GM23248 (cell line): ENCODE measurements at regions not wholly inside any gene's neighbourhood (a gene's known extent, or its start where the extent isn't known, plus 50 kb on each side); places are given as distances from the start of the nearest gene placed in this dataset.
"Not testable (repeated sequence)": the region's sequence is repeated elsewhere in the genome, so short reads cannot be mapped to it uniquely, and the experiment has no call there.

Experiments used
- DNase-seq: peaks from one replicate; pipeline ENCODE4 v3.0.0-alpha.2; 2015
- H2AFZ ChIP-seq: fragments of 200-600 bp; sonication (generic); 2 replicates; pipeline ENCODE4 v1.6.1; 2016; ENCODE audit warnings: antibody characterized with exemption
- H3F3A ChIP-seq: fragments of 200-600 bp; sonication (generic); 2 replicates; pipeline ENCODE4 v1.6.1; 2016; ENCODE audit warnings: mild to moderate bottlenecking, antibody characterized with exemption, mixed run types; ENCODE audit not compliant: insufficient read depth
- H3K27ac ChIP-seq: fragments of 200-600 bp; sonication (generic); 2 replicates; pipeline ENCODE4 v1.5.1; 2016; ENCODE audit warnings: mild to moderate bottlenecking
- H3K27me3 ChIP-seq: fragments of 200-600 bp; sonication (generic); replicated peaks from 2 replicates; pipeline ENCODE4 v1.6.1; 2016; ENCODE audit warnings: mild to moderate bottlenecking; ENCODE audit not compliant: insufficient read depth
- H3K36me3 ChIP-seq: fragments of 200-600 bp; sonication (generic); 2 replicates; pipeline ENCODE4 v1.6.1; 2016; ENCODE audit warnings: low read depth, mild to moderate bottlenecking
- H3K4me1 ChIP-seq: fragments of 200-600 bp; sonication (generic); 2 replicates; pipeline ENCODE4 v1.6.1; 2016; ENCODE audit warnings: mild to moderate bottlenecking; ENCODE audit not compliant: insufficient read depth
- H3K4me2 ChIP-seq: fragments of 200-600 bp; sonication (generic); one replicate; pipeline ENCODE4 v1.6.1; 2016; ENCODE audit warnings: mild to moderate bottlenecking; ENCODE audit not compliant: unreplicated experiment
- H3K4me3 ChIP-seq: fragments of 200-600 bp; sonication (generic); 2 replicates; pipeline ENCODE4 v1.5.1; 2016; ENCODE audit warnings: mild to moderate bottlenecking
- H3K79me2 ChIP-seq: fragments of 200-600 bp; sonication (generic); 2 replicates; pipeline ENCODE4 v1.6.1; 2016; ENCODE audit warnings: mild to moderate bottlenecking; ENCODE audit not compliant: insufficient read depth
- H3K9ac ChIP-seq: fragments of 200-600 bp; sonication (generic); 2 replicates; pipeline ENCODE4 v1.6.1; 2016; ENCODE audit warnings: mild to moderate bottlenecking
- H3K9me2 ChIP-seq: fragments of 200-600 bp; sonication (generic); 2 replicates; pipeline ENCODE4 v1.6.1; 2016; ENCODE audit warnings: mixed run types, mild to moderate bottlenecking, moderate library complexity; ENCODE audit not compliant: insufficient read depth
- H3K9me3 ChIP-seq: fragments of 200-600 bp; sonication (generic); one replicate; pipeline ENCODE4 v1.6.1; 2017; ENCODE audit warnings: low read depth
- H4K20me1 ChIP-seq: fragments of 200-600 bp; sonication (generic); 2 replicates; pipeline ENCODE4 v1.6.0; 2016; ENCODE audit not compliant: insufficient read depth
- EZH2 ChIP-seq: fragments of 200-600 bp; sonication (generic); IDR thresholded peaks from 2 replicates; pipeline ENCODE4 v1.6.1; 2018; ENCODE audit warnings: antibody characterized with exemption, mild to moderate bottlenecking; ENCODE audit not compliant: insufficient read depth, poor library complexity, severe bottlenecking
- EZH2phosphoT487 ChIP-seq: fragments of 200-600 bp; sonication (generic); IDR thresholded peaks from 2 replicates; pipeline ENCODE4 v1.6.1; 2018; ENCODE audit warnings: antibody characterized with exemption, moderate library complexity, mild to moderate bottlenecking, low read depth; ENCODE audit not compliant: insufficient read depth
- WGBS, 2 experiments: methylation state at CpG; one replicate each; pipeline ENCODE4 v1.1.6; 2015 to 2017; ENCODE audit warnings: low lambda C conversion rate in 2 of 2, low coverage in 1 of 2; ENCODE audit errors: missing lambda C conversion rate in 2 of 2; 5-methylcytosine and 5-hydroxymethylcytosine counted together
- in situ Hi-C: fragments of 300-500 bp; cut with MboI; formaldehyde crosslinking; loops from 2 replicates; pipeline ENCODE4 v1.15.0; 2020

DNA sequence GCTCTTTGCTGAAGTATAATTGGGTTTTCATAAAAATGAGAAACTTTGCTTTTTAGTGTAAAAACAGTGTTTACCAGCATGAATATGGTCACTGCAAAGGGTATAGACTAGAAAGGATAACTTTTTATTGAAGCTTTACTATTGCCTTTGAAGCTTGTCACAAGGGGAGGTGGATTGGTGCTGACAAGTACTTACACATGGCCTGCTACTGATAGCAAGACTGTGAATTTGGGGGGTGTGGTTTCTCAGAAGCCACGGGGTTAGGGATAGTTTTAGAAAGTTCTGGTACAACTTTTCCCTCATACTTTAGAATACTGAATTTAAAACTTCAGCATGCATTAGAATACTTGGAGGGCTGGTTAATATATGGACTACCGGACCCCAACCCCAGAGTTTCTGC, 294.1 kb downstream of the SOCS6 start:
- Histone ChIP-seq H3F3A (no peaks in the 10 kb centered on the region), H3K4me3 (no peak overlapping the region), H3K79me2 (no peaks in the 10 kb centered on the region), H4K20me1 (no peaks in the 10 kb centered on the region), H3K4me2 (no peak overlapping the region), H2AFZ (no peak overlapping the region), H3K4me1 (no peaks in the 10 kb centered on the region), H3K9me3 (peaks cover under 1% of the 10 kb centered on the region), H3K9ac (no peak overlapping the region), H3K27ac (no peak overlapping the region), H3K36me3 (no peaks in the 10 kb centered on the region), H3K9me2 (no peaks in the 10 kb centered on the region), H3K27me3 (no peaks in the 10 kb centered on the region)
- 29 to 34% methylated on average over 2 of the region's 2 CpGs for WGBS, 2 experiments
- TF ChIP-seq EZH2phosphoT487 (no peak), EZH2 (no peak)
- in situ Hi-C loops = no loop called here
- no peak for DNase-seq

GRCh38 chr18:70578480-70578879, 289.6 kb downstream of the SOCS6 start:
- in situ Hi-C loops = no loop called here
- no peak for TF ChIP-seq EZH2phosphoT487
- no peak for TF ChIP-seq EZH2
- Histone ChIP-seq H3K9me3 (no peaks in the 10 kb centered on the region), H3K4me2 (no peak overlapping the region), H3K79me2 (no peaks in the 10 kb centered on the region), H2AFZ (no peak overlapping the region), H3K9ac (no peak overlapping the region), H3K9me2 (no peaks in the 10 kb centered on the region), H4K20me1 (no peaks in the 10 kb centered on the region), H3K36me3 (no peaks in the 10 kb centered on the region), H3K4me1 (no peaks in the 10 kb centered on the region), H3K27ac (no peak overlapping the region), H3K4me3 (no peak overlapping the region), H3F3A (no peaks in the 10 kb centered on the region), H3K27me3 (no peaks in the 10 kb centered on the region)
- 33 to 35% methylated on average over 6 of the region's 6 CpGs for WGBS, 2 experiments
- DNase-seq = no peak

DNA sequence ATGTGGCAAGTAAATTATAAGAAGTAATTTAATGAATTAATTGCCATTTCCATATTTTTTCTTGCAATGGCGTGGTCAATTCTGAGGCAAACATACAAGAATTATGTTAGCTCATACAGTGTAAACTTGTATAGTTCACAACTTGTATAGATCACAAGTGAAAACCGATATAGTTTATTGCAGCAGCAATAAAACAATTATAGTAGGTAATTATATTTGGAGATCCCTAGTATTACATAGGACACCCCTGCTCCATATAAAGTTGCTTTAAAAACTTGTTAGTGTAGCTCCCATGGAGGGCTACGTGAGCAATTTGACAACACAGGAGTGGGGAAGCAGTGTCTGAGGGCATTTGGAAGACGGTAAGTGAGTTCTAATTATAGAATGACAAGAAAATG, 288.2 kb downstream of the SOCS6 start:
- Histone ChIP-seq H3K27ac (no peak overlapping the region), H3K4me2 (no peak overlapping the region), H3K9me3 (no peaks in the 10 kb centered on the region), H4K20me1 (no peaks in the 10 kb centered on the region), H3F3A (no peaks in the 10 kb centered on the region), H3K36me3 (no peaks in the 10 kb centered on the region), H3K9ac (no peak overlapping the region), H3K27me3 (no peaks in the 10 kb centered on the region), H3K79me2 (no peaks in the 10 kb centered on the region), H2AFZ (no peak overlapping the region), H3K4me1 (no peaks in the 10 kb centered on the region), H3K4me3 (no peak overlapping the region), H3K9me2 (no peaks in the 10 kb centered on the region)
- DNase-seq = peak; percentile 3
- 25 to 31% methylated on average over 4 of the region's 4 CpGs for WGBS, 2 experiments
- TF ChIP-seq EZH2phosphoT487 = no peak
- TF ChIP-seq EZH2 = no peak
- in situ Hi-C loops = no loop called here

- Histone ChIP-seq H2AFZ (no peak overlapping the region), H3K4me2 (no peak overlapping the region), H3K27me3 (no peaks in the 10 kb centered on the region), H3K36me3 (no peaks in the 10 kb centered on the region), H3K4me1 (no peaks in the 10 kb centered on the region), H3K9me2 (no peaks in the 10 kb centered on the region), H3K4me3 (no peak overlapping the region), H4K20me1 (no peaks in the 10 kb centered on the region), H3K9me3 (no peaks in the 10 kb centered on the region), H3K9ac (no peak overlapping the region), H3K27ac (no peak overlapping the region), H3F3A (no peaks in the 10 kb centered on the region), H3K79me2 (no peaks in the 10 kb centered on the region)
- in situ Hi-C loops = no loop called here
- DNase-seq = no peak
- TF ChIP-seq EZH2phosphoT487 (no peak), EZH2 (no peak)
- WGBS, 2 experiments = 22 to 23% methylated on average over 9 of the region's 9 CpGs
Observed at GRCh38 chr18:70576276-70577022, 287.6 kb downstream of the SOCS6 start.

DNA sequence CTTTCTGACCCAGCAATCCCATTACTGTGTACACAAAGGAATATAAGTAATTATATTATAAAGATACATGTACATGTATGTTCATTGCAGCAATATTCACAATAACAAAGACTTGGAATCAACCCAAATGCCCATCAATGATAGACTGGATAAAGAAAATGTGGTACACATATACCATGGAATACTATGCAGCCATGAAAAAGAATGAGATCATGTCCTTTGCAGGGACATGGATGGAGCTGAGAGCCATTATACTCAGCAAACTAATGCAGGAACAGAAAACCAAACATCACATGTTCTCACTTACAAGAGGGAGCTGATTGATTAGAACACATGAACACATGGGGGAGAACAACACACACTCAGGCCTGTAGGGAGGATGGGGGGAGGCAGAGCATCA, 286.1 kb downstream of the SOCS6 start:
- H3K79me2 ChIP-seq, H3K4me3 ChIP-seq, H3K9me2 ChIP-seq, DNase-seq, H3K9ac ChIP-seq, H3K27me3 ChIP-seq, H2AFZ ChIP-seq, H3K9me3 ChIP-seq, H3F3A ChIP-seq, in situ Hi-C loops, H4K20me1 ChIP-seq, H3K4me2 ChIP-seq, H3K36me3 ChIP-seq, H3K27ac ChIP-seq, H3K4me1 ChIP-seq: not testable (repeated sequence)

DNA sequence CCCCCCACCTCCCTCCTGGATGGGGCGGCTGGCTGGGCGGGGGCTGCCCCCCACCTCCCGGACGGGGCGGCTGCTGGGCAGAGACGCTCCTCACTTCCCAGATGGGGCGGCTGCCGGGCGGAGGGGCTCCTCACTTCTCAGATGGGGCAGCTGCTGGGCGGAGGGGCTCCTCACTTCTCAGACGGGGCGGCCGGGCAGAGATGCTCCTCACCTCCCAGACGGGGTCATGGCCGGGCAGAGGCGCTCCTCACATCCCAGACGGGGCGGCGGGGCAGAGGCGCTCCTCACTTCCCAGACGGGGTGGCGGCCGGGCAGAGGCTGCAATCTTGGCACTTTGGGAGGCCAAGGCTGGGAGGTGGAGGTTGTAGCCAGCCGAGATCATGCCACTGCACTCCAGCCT, 280.8 kb downstream of the SOCS6 start:
- H3K4me2 ChIP-seq, H3K36me3 ChIP-seq, H3K9ac ChIP-seq, H2AFZ ChIP-seq, H3K9me2 ChIP-seq, H3K27me3 ChIP-seq, H3K79me2 ChIP-seq, H3K9me3 ChIP-seq, in situ Hi-C loops, H3K4me1 ChIP-seq, H3K27ac ChIP-seq, H3F3A ChIP-seq, H4K20me1 ChIP-seq, H3K4me3 ChIP-seq, DNase-seq: not testable (repeated sequence)
- WGBS, 2 experiments = 41 to 67% methylated on average over 3 to 24 of the region's 24 CpGs
